Right lobe of liver (tissue), 4 donors: ENCODE measurements at regions not wholly inside any gene's neighbourhood (a gene's known extent, or its start where the extent isn't known, plus 50 kb on each side); places are given as distances from the start of the nearest gene placed in this dataset.

Experiments
- CTCF ChIP-seq, 4 donors: fragments of 200-600 bp in 3 of 4; fragments of 450-650 bp in 1 of 4; IDR thresholded peaks; one replicate each; pipeline versions ENCODE4 v1.5.1 to v1.8.0; 2016 to 2022; ENCODE audit warnings: antibody characterized with exemption in 4 of 4, mild to moderate bottlenecking in 2 of 4
- POLR2A ChIP-seq: fragments of 450-650 bp; IDR thresholded peaks from one replicate; pipeline ENCODE4 v1.6.1; 2017; ENCODE audit warnings: antibody characterized with exemption, mild to moderate bottlenecking
- donor health status: DM: no; HTN: no; CAD: no.
- donor health status: DM: no; HTN: no; CAD: no.
- donor health status: DM: no; HTN: yes; CAD: no.

- no peak for TF ChIP-seq CTCF (IDR thresholded peaks at IDR 0.05)
- TF ChIP-seq POLR2A = no peak
Measured at GRCh38 chr4:63393544-63393943, 1015.7 kb downstream of the TECRL start.
